Prostate gland (tissue), 2 donors: ENCODE measurements at regions not wholly inside any gene's neighbourhood (a gene's known extent, or its start where the extent isn't known, plus 50 kb on each side); places are given as distances from the start of the nearest gene placed in this dataset.

Experiments used
- POLR2A ChIP-seq: fragments of 450-650 bp; IDR thresholded peaks from one replicate; pipeline ENCODE4 v1.6.1; 2016; ENCODE audit warnings: antibody characterized with exemption, mild to moderate bottlenecking
- POLR2AphosphoS5 ChIP-seq: sonication (generic); formaldehyde crosslinking; IDR thresholded peaks from one replicate; pipeline ENCODE4 v1.6.1; 2017; ENCODE audit warnings: antibody characterized with exemption
- TF ChIP-seq, protein P1 (sequence below), 4 experiments: fragments of 200-600 bp in 2 of 4; fragments of 450-650 bp in 2 of 4; sonication (generic) in 2 of 4; IDR thresholded peaks; 1 replicate in 3 of 4; 2 replicates in 1 of 4; pipeline ENCODE4 v1.5.1; 2016 to 2019; ENCODE audit warnings: antibody characterized with exemption in 4 of 4, mild to moderate bottlenecking in 2 of 4, moderate library complexity in 2 of 4

DNA sequence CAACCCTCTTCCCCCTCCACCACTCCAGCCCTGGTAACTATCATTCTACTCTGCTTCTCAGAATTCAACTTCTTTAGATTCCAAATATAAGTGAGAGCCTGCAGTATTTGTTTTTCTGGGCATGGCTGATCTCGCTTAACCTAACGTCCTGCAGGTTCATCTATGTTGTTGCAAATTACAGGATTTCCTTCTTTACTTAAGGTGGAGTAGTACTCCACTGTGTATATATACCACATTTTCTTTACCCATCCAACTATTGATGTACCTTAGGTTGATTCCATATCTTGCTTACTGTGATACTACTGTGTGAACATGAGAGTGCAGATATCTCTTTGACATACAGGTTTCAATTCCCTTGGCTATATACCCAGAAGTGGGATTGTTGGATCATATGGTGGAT lies 106.3 kb upstream of the ZNF366 start:
- TF ChIP-seq POLR2A (no peak), POLR2AphosphoS5 (no peak)
- TF ChIP-seq, protein P1, sequence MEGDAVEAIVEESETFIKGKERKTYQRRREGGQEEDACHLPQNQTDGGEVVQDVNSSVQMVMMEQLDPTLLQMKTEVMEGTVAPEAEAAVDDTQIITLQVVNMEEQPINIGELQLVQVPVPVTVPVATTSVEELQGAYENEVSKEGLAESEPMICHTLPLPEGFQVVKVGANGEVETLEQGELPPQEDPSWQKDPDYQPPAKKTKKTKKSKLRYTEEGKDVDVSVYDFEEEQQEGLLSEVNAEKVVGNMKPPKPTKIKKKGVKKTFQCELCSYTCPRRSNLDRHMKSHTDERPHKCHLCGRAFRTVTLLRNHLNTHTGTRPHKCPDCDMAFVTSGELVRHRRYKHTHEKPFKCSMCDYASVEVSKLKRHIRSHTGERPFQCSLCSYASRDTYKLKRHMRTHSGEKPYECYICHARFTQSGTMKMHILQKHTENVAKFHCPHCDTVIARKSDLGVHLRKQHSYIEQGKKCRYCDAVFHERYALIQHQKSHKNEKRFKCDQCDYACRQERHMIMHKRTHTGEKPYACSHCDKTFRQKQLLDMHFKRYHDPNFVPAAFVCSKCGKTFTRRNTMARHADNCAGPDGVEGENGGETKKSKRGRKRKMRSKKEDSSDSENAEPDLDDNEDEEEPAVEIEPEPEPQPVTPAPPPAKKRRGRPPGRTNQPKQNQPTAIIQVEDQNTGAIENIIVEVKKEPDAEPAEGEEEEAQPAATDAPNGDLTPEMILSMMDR (IDR thresholded peaks at IDR 0.05) = no peak
